ENCODE measurements at regions not wholly inside any gene's neighbourhood (a gene's known extent, or its start where the extent isn't known, plus 50 kb on each side); places are given as distances from the start of the nearest gene placed in this dataset.

- no peak overlapping the region for H3K4me2 ChIP-seq (ENCODE audit: insufficient read depth, insufficient read length, low read length)
- no peak overlapping the region for H3K9ac ChIP-seq (ENCODE audit: extremely low read depth, insufficient read length, low read length)
These were observed 216.8 kb downstream of the TTC8 start for GRCh38 chr14:89041257-89041582.

More at GRCh38 chr14:89041257-89041582, 216.8 kb downstream of the TTC8 start:
- no peaks in the 10 kb centered on the region for H3K27me3 ChIP-seq (ENCODE audit: insufficient read depth, low read length)
- H2AK5ac ChIP-seq (ENCODE audit: insufficient read length, low read length) = no peak overlapping the region
- no peak overlapping the region for H3K18ac ChIP-seq (ENCODE audit: insufficient read length, low read depth, low read length)
- no peak overlapping the region for H2BK15ac ChIP-seq (ENCODE audit: low read depth, low read length)
- peaks cover 28 to 35% of the 10 kb centered on the region in 2 experiments for H3K9me3 Mint-ChIP-seq
- no peak overlapping the region for H2BK12ac ChIP-seq (ENCODE audit: insufficient read length, low read depth, low read length)
- H3K56ac ChIP-seq (ENCODE audit: insufficient read length, low read depth, low read length) = no peak overlapping the region
- TF ChIP-seq CTCF (conservative IDR thresholded peaks at IDR 0.05) = no peak
- H4K8ac ChIP-seq (replicated peaks; ENCODE audit: insufficient read length, low read depth, low read length) = no peak overlapping the region
- H4K91ac ChIP-seq (ENCODE audit: insufficient read length, low read depth, low read length) = no peak overlapping the region
- H4K20me1 ChIP-seq (ENCODE audit: control insufficient read depth, insufficient read depth, insufficient read length) = no peaks in the 10 kb centered on the region
- H3K4ac ChIP-seq (ENCODE audit: low read depth, low read length) = no peak overlapping the region
- no peak overlapping the region for H3K4me3 Mint-ChIP-seq
- peaks cover 24% of the 10 kb centered on the region for H3K27me3 Mint-ChIP-seq (ENCODE audit: low read depth)
- peaks cover 19 to 21% of the 10 kb centered on the region in 2 experiments for H3K4me1 Mint-ChIP-seq
- H3K23me2 ChIP-seq (ENCODE audit: insufficient read length, low read depth, low read length, poor library complexity, severe bottlenecking) = no peaks in the 10 kb centered on the region
- H3K27ac Mint-ChIP-seq = no peak overlapping the region
- no peak overlapping the region for H3T11ph ChIP-seq (ENCODE audit: low read length)
- no peak for DNase-seq
- H4K5ac ChIP-seq (ENCODE audit: insufficient read length, low read depth, low read length) = no peak overlapping the region
- H3K79me2 ChIP-seq (ENCODE audit: insufficient read depth, low read length) = no peaks in the 10 kb centered on the region
- 0 out of 2 replicates have a peak, but pooled peaks cover 2% of the 10 kb centered on the region for H3K4me1 ChIP-seq (ENCODE audit: insufficient read depth, low read length)
- H3K14ac ChIP-seq (ENCODE audit: insufficient read depth, low read length) = no peak overlapping the region
- H2BK120ac ChIP-seq (ENCODE audit: low read depth, low read length, poor library complexity, severe bottlenecking) = no peak overlapping the region
- H2BK20ac ChIP-seq (ENCODE audit: low read depth, low read length, poor library complexity, severe bottlenecking) = no peak overlapping the region
- peaks cover 4% of the 10 kb centered on the region for H3K9me3 ChIP-seq (ENCODE audit: control insufficient read depth, low read depth, low read length)
- H3K23ac ChIP-seq (ENCODE audit: insufficient read length, low read depth, low read length) = no peak overlapping the region
- no peaks in the 10 kb centered on the region for H3K79me1 ChIP-seq (ENCODE audit: insufficient read depth, low read depth, low read length, poor library complexity, severe bottlenecking)
- no peak overlapping the region for H2AFZ ChIP-seq (ENCODE audit: low read length)
- H2BK5ac ChIP-seq (ENCODE audit: insufficient read length, low read length) = no peak overlapping the region
- peaks cover 15 to 34% (median 17%) of the 10 kb centered on the region in 3 experiments for H3K36me3 Mint-ChIP-seq (ENCODE audit: insufficient read depth in 1 of 3, low read depth in 3 of 3)
- WGBS (ENCODE audit: extremely low coverage, insufficient read length, low lambda C conversion rate) = no CpG with 5 or more reads among the region's 8 CpGs
- H3K27ac ChIP-seq (ENCODE audit: insufficient read length, low read depth, low read length) = no peak overlapping the region
